GM23338 (cell line): ENCODE measurements at regions not wholly inside any gene's neighbourhood (a gene's known extent, or its start where the extent isn't known, plus 50 kb on each side); places are given as distances from the start of the nearest gene placed in this dataset.

Source experiments
- ATAC-seq: fragments of 200-7000 bp; cut with Tn5 transposase; 3 replicates; pipeline ENCODE4 v1.9.1; 2020
- DNase-seq: peaks from one replicate; pipeline ENCODE4 v3.0.0-alpha.2; 2015; ENCODE audit warnings: low spot score
- H2AFZ ChIP-seq: fragments of 200-600 bp; sonication (generic); 2 replicates; pipeline ENCODE4 v1.8.0; 2016; ENCODE audit warnings: antibody characterized with exemption, mild to moderate bottlenecking, moderate library complexity
- H3F3A ChIP-seq: fragments of 200-600 bp; sonication (generic); replicated peaks from 2 replicates; pipeline ENCODE4 v1.8.0; 2017; ENCODE audit warnings: antibody characterized with exemption, mixed run types, low read depth
- H3K27ac ChIP-seq: fragments of 200-600 bp; sonication (generic); 2 replicates; pipeline ENCODE4 v1.6.1; 2016; ENCODE audit warnings: low read depth
- H3K27me3 ChIP-seq: fragments of 200-600 bp; sonication (generic); 2 replicates; pipeline ENCODE4 v1.8.0; 2016; ENCODE audit warnings: mild to moderate bottlenecking, mixed run types, moderate library complexity; ENCODE audit not compliant: insufficient read depth
- H3K36me3 ChIP-seq: fragments of 200-600 bp; sonication (generic); 2 replicates; pipeline ENCODE4 v1.8.0; 2016; ENCODE audit warnings: mild to moderate bottlenecking; ENCODE audit not compliant: insufficient read depth
- H3K4me1 ChIP-seq: fragments of 200-600 bp; sonication (generic); 2 replicates; pipeline ENCODE4 v1.8.0; 2016; ENCODE audit warnings: mild to moderate bottlenecking, moderate library complexity; ENCODE audit not compliant: insufficient read depth
- H3K4me2 ChIP-seq: fragments of 200-600 bp; sonication (generic); 2 replicates; pipeline ENCODE4 v1.7.1; 2017; ENCODE audit warnings: mixed run types
- H3K4me3 ChIP-seq: fragments of 200-600 bp; sonication (generic); 2 replicates; pipeline ENCODE4 v1.6.1; 2016; ENCODE audit warnings: mixed run types
- H3K79me2 ChIP-seq: fragments of 200-600 bp; sonication (generic); replicated peaks from 2 replicates; pipeline ENCODE4 v1.8.0; 2017; ENCODE audit warnings: mild to moderate bottlenecking; ENCODE audit not compliant: insufficient read depth
- H3K9me2 ChIP-seq: fragments of 200-600 bp; sonication (generic); 2 replicates; pipeline ENCODE4 v1.8.0; 2017; ENCODE audit not compliant: insufficient read depth
- H4K20me1 ChIP-seq: fragments of 200-600 bp; sonication (generic); replicated peaks from 2 replicates; pipeline ENCODE4 v1.8.0; 2017; ENCODE audit warnings: mild to moderate bottlenecking; ENCODE audit not compliant: insufficient read depth
- H3K27ac Mint-ChIP-seq: 2 replicates; pipeline ENCODE4 v1.8.0; 2020; ENCODE audit warnings: inconsistent platforms, mild to moderate bottlenecking, moderate library complexity, mixed read lengths
- H3K27me3 Mint-ChIP-seq: 3 replicates; pipeline ENCODE4 v1.8.0; 2022; ENCODE audit warnings: low read depth, mild to moderate bottlenecking, moderate library complexity, mixed read lengths, inconsistent platforms; ENCODE audit not compliant: insufficient read depth, poor library complexity
- H3K36me3 Mint-ChIP-seq: 3 replicates; pipeline ENCODE4 v1.8.0; 2021; ENCODE audit warnings: low read depth, mild to moderate bottlenecking, inconsistent platforms, moderate library complexity, mixed read lengths
- H3K4me1 Mint-ChIP-seq: 3 replicates; pipeline ENCODE4 v1.8.0; 2020; ENCODE audit warnings: mild to moderate bottlenecking, inconsistent platforms, mixed read lengths
- H3K4me3 Mint-ChIP-seq: 3 replicates; pipeline ENCODE4 v1.8.0; 2021; ENCODE audit warnings: moderate library complexity, mild to moderate bottlenecking, inconsistent platforms, mixed read lengths
- H3K9me3 Mint-ChIP-seq: 3 replicates; pipeline ENCODE4 v1.8.0; 2020; ENCODE audit warnings: moderate library complexity, mild to moderate bottlenecking, inconsistent platforms, mixed read lengths
- CREB1 ChIP-seq: fragments of 250-450 bp; sonication (Bioruptor Pico); IDR thresholded peaks from 2 replicates; pipeline ENCODE4 v1.5.0; 2020; ENCODE audit warnings: low read depth, mild to moderate bottlenecking, moderate library complexity
- CTCF ChIP-seq, 2 experiments: fragments of 200-600 bp in 1 of 2; sonication (generic) in 1 of 2; conservative IDR thresholded peaks; 2 replicates each; pipeline versions ENCODE4 v1.5.1 to v1.6.1; 2016 to 2017; ENCODE audit warnings: antibody characterized with exemption in 2 of 2, low read depth in 2 of 2, mild to moderate bottlenecking in 2 of 2, moderate library complexity in 1 of 2
- ETS1 ChIP-seq: IDR thresholded peaks from 2 replicates; pipeline ENCODE4 v1.6.1; 2016; ENCODE audit warnings: antibody characterized with exemption
- POLR2AphosphoS5 ChIP-seq: IDR thresholded peaks from 2 replicates; pipeline ENCODE4 v1.6.1; 2016; ENCODE audit warnings: antibody characterized with exemption, low read depth
- REST ChIP-seq: IDR thresholded peaks from one replicate; pipeline ENCODE4 v1.6.1; 2018; ENCODE audit warnings: antibody characterized with exemption; ENCODE audit not compliant: unreplicated experiment
- STAT1 ChIP-seq: IDR thresholded peaks from one replicate; pipeline ENCODE4 v1.6.1; 2016; ENCODE audit warnings: antibody characterized with exemption; ENCODE audit not compliant: unreplicated experiment
- ZNF331 ChIP-seq: fragments of 250-450 bp; sonication (Bioruptor Pico); IDR thresholded peaks from 2 replicates; pipeline ENCODE4 v1.5.0; 2020; ENCODE audit warnings: low read depth, mild to moderate bottlenecking, moderate library complexity

GRCh38 chr12:34295366-34296142 is 273.3 kb downstream of the ALG10 start:
- no peak overlapping the region for H3K4me3 Mint-ChIP-seq
- H3K9me2 ChIP-seq, result no peaks in the 10 kb centered on the region
- ATAC-seq (no peak), DNase-seq (no peak)
- H3K4me3 ChIP-seq, result no peak overlapping the region
- no peaks in the 10 kb centered on the region for H3F3A ChIP-seq
- H4K20me1 ChIP-seq, result no peaks in the 10 kb centered on the region
- H3K36me3 Mint-ChIP-seq, result peaks cover 78% of the 10 kb centered on the region
- H3K4me2 ChIP-seq, result no peak overlapping the region
- H3K79me2 ChIP-seq, result no peaks in the 10 kb centered on the region
- H3K4me1 ChIP-seq, result no peaks in the 10 kb centered on the region
- peaks cover 100% of the 10 kb centered on the region for H3K9me3 Mint-ChIP-seq
- TF ChIP-seq STAT1 (no peak), CTCF (conservative IDR thresholded peaks at IDR 0.05; ENCODE audit: low read depth in 2 of 2) (no peak), REST (no peak), CREB1 (CRISPR knock-in tag) (no peak), POLR2AphosphoS5 (no peak), ZNF331 (CRISPR knock-in tag) (no peak), ETS1 (no peak)
- peaks cover 15% of the 10 kb centered on the region for H3K27me3 Mint-ChIP-seq
- no peaks in the 10 kb centered on the region; the same call in 2 of the 3 replicates for H3K4me1 Mint-ChIP-seq
- H2AFZ ChIP-seq, result no peak overlapping the region
- no peak overlapping the region for H3K27ac Mint-ChIP-seq
- H3K27me3 ChIP-seq, result no peaks in the 10 kb centered on the region
- H3K36me3 ChIP-seq, result no peaks in the 10 kb centered on the region; the same call in 1 of the 2 replicates
- H3K27ac ChIP-seq, result no peak overlapping the region
